H1 (cell line): ENCODE measurements at regions not wholly inside any gene's neighbourhood (a gene's known extent, or its start where the extent isn't known, plus 50 kb on each side); places are given as distances from the start of the nearest gene placed in this dataset.

Experiments
- BACH1 ChIP-seq: IDR thresholded peaks from 2 replicates; pipeline ENCODE4 v1.6.1; 2012; ENCODE audit warnings: low read length, improper control_type of control experiment
- CHD2 ChIP-seq: IDR thresholded peaks from 2 replicates; pipeline ENCODE4 v1.6.1; 2012; ENCODE audit warnings: low read length, improper control_type of control experiment
- CTCF ChIP-seq, 3 experiments: IDR thresholded peaks; 1 replicate in 2 of 3; 2 replicates in 1 of 3; pipeline versions ENCODE4 v1.5.1 to v1.6.1; 2011; ENCODE audit warnings: low read length in 3 of 3, mild to moderate bottlenecking in 3 of 3, inconsistent platforms in 2 of 3, low read depth in 1 of 3, moderate library complexity in 1 of 3; ENCODE audit not compliant: insufficient read depth in 1 of 3; ENCODE audit errors: control extremely low read depth in 1 of 3
- KDM4A ChIP-seq: IDR thresholded peaks from one replicate; pipeline ENCODE4 v1.7.1; 2012; ENCODE audit warnings: low read depth, mild to moderate bottlenecking, moderate library complexity, low read length, inconsistent platforms; ENCODE audit not compliant: severe bottlenecking
- KDM5A ChIP-seq: fragments of 200-600 bp; IDR thresholded peaks from 2 replicates; pipeline ENCODE4 v1.7.1; 2012; ENCODE audit warnings: mild to moderate bottlenecking, low read length, inconsistent platforms, mixed read lengths
- NANOG ChIP-seq: IDR thresholded peaks from 2 replicates; pipeline ENCODE4 v1.6.1; 2011; ENCODE audit warnings: low read length, low read depth, mild to moderate bottlenecking, inconsistent platforms; ENCODE audit not compliant: insufficient read depth, poor library complexity, severe bottlenecking
- SAP30 ChIP-seq: fragments of 300-600 bp; sonication (generic); IDR thresholded peaks from 2 replicates; pipeline ENCODE4 v1.7.1; 2012; ENCODE audit warnings: low read length, moderate library complexity, mild to moderate bottlenecking, inconsistent platforms; ENCODE audit not compliant: insufficient read depth, insufficient replicate concordance
- SP1 ChIP-seq: IDR thresholded peaks from 2 replicates; pipeline ENCODE4 v1.6.1; 2011; ENCODE audit warnings: low read depth, low read length
- TCF12 ChIP-seq: IDR thresholded peaks from 2 replicates; pipeline ENCODE4 v1.6.1; 2011; ENCODE audit warnings: low read depth, mild to moderate bottlenecking, low read length
- TF ChIP-seq, protein P1 (sequence below): fragments of 300-600 bp; sonication (generic); IDR thresholded peaks from 2 replicates; pipeline ENCODE4 v1.7.1; 2012; ENCODE audit warnings: low read length, moderate library complexity, mild to moderate bottlenecking, inconsistent platforms; ENCODE audit not compliant: insufficient replicate concordance

GRCh38 chrX:100216083-100216482 is 194.0 kb downstream of the PCDH19 start (continued):
- TF ChIP-seq, protein P1, sequence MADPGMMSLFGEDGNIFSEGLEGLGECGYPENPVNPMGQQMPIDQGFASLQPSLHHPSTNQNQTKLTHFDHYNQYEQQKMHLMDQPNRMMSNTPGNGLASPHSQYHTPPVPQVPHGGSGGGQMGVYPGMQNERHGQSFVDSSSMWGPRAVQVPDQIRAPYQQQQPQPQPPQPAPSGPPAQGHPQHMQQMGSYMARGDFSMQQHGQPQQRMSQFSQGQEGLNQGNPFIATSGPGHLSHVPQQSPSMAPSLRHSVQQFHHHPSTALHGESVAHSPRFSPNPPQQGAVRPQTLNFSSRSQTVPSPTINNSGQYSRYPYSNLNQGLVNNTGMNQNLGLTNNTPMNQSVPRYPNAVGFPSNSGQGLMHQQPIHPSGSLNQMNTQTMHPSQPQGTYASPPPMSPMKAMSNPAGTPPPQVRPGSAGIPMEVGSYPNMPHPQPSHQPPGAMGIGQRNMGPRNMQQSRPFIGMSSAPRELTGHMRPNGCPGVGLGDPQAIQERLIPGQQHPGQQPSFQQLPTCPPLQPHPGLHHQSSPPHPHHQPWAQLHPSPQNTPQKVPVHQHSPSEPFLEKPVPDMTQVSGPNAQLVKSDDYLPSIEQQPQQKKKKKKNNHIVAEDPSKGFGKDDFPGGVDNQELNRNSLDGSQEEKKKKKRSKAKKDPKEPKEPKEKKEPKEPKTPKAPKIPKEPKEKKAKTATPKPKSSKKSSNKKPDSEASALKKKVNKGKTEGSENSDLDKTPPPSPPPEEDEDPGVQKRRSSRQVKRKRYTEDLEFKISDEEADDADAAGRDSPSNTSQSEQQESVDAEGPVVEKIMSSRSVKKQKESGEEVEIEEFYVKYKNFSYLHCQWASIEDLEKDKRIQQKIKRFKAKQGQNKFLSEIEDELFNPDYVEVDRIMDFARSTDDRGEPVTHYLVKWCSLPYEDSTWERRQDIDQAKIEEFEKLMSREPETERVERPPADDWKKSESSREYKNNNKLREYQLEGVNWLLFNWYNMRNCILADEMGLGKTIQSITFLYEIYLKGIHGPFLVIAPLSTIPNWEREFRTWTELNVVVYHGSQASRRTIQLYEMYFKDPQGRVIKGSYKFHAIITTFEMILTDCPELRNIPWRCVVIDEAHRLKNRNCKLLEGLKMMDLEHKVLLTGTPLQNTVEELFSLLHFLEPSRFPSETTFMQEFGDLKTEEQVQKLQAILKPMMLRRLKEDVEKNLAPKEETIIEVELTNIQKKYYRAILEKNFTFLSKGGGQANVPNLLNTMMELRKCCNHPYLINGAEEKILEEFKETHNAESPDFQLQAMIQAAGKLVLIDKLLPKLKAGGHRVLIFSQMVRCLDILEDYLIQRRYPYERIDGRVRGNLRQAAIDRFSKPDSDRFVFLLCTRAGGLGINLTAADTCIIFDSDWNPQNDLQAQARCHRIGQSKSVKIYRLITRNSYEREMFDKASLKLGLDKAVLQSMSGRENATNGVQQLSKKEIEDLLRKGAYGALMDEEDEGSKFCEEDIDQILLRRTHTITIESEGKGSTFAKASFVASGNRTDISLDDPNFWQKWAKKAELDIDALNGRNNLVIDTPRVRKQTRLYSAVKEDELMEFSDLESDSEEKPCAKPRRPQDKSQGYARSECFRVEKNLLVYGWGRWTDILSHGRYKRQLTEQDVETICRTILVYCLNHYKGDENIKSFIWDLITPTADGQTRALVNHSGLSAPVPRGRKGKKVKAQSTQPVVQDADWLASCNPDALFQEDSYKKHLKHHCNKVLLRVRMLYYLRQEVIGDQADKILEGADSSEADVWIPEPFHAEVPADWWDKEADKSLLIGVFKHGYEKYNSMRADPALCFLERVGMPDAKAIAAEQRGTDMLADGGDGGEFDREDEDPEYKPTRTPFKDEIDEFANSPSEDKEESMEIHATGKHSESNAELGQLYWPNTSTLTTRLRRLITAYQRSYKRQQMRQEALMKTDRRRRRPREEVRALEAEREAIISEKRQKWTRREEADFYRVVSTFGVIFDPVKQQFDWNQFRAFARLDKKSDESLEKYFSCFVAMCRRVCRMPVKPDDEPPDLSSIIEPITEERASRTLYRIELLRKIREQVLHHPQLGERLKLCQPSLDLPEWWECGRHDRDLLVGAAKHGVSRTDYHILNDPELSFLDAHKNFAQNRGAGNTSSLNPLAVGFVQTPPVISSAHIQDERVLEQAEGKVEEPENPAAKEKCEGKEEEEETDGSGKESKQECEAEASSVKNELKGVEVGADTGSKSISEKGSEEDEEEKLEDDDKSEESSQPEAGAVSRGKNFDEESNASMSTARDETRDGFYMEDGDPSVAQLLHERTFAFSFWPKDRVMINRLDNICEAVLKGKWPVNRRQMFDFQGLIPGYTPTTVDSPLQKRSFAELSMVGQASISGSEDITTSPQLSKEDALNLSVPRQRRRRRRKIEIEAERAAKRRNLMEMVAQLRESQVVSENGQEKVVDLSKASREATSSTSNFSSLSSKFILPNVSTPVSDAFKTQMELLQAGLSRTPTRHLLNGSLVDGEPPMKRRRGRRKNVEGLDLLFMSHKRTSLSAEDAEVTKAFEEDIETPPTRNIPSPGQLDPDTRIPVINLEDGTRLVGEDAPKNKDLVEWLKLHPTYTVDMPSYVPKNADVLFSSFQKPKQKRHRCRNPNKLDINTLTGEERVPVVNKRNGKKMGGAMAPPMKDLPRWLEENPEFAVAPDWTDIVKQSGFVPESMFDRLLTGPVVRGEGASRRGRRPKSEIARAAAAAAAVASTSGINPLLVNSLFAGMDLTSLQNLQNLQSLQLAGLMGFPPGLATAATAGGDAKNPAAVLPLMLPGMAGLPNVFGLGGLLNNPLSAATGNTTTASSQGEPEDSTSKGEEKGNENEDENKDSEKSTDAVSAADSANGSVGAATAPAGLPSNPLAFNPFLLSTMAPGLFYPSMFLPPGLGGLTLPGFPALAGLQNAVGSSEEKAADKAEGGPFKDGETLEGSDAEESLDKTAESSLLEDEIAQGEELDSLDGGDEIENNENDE, result no peak
- TF ChIP-seq TCF12 (no peak), CTCF (IDR thresholded peaks at IDR 0.05; ENCODE audit: control extremely low read depth in 1 of 3, insufficient read depth in 1 of 3, low read depth in 1 of 3, low read length in 3 of 3) (no peak), CHD2 (no peak), SAP30 (no peak), NANOG (no peak), BACH1 (no peak), KDM4A (no peak), SP1 (no peak), KDM5A (no peak)
